ENCODE measurements at regions not wholly inside any gene's neighbourhood (a gene's known extent, or its start where the extent isn't known, plus 50 kb on each side); places are given as distances from the start of the nearest gene placed in this dataset.

- TF ChIP-seq POLR2AphosphoS5 (IDR thresholded peaks at IDR 0.05; ENCODE audit: insufficient read depth, low read depth, low read length) (no peak), POLR2A (IDR thresholded peaks at IDR 0.05; ENCODE audit: low read depth, low read length) (no peak), CTCF (IDR thresholded peaks at IDR 0.05; ENCODE audit: extremely low read depth in 1 of 2, insufficient read depth in 1 of 2, low read depth in 1 of 2, low read length in 2 of 2) (no peak), GATA2 (IDR thresholded peaks at IDR 0.05; ENCODE audit: insufficient read depth, insufficient read length, low read depth, low read length) (no peak), JUN (IDR thresholded peaks at IDR 0.05; ENCODE audit: borderline replicate concordance, insufficient read depth, insufficient read length, low read depth) (no peak)
- TF ChIP-seq, protein P1, sequence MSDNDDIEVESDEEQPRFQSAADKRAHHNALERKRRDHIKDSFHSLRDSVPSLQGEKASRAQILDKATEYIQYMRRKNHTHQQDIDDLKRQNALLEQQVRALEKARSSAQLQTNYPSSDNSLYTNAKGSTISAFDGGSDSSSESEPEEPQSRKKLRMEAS (IDR thresholded peaks at IDR 0.05; ENCODE audit: insufficient read depth, insufficient read length) = no peak
Observed at GRCh38 chr20:8981482-8981881, 87.4 kb upstream of the PLCB4 start.
